H9 (cell line): ENCODE measurements at regions not wholly inside any gene's neighbourhood (a gene's known extent, or its start where the extent isn't known, plus 50 kb on each side); places are given as distances from the start of the nearest gene placed in this dataset.

Experiments used
- DNase-seq: peaks from one replicate; pipeline ENCODE4 v3.0.0-alpha.2; 2017
- H2AFZ ChIP-seq: one replicate; pipeline ENCODE4 v1.6.1; 2013; ENCODE audit warnings: mild to moderate bottlenecking, low read length, control low read depth, moderate library complexity
- H2AK5ac ChIP-seq: 2 replicates; pipeline ENCODE4 v1.6.1; 2013; ENCODE audit warnings: low read length, control low read depth, mixed read lengths; ENCODE audit not compliant: insufficient read length
- H2BK120ac ChIP-seq: one replicate; pipeline ENCODE4 v1.6.1; 2013; ENCODE audit warnings: low read depth, mild to moderate bottlenecking, low read length, control low read depth, inconsistent platforms; ENCODE audit not compliant: poor library complexity, severe bottlenecking
- H2BK12ac ChIP-seq: 2 replicates; pipeline ENCODE4 v1.6.1; 2013; ENCODE audit warnings: low read length, control low read depth, mixed read lengths, low read depth; ENCODE audit not compliant: insufficient read length
- H2BK15ac ChIP-seq: 2 replicates; pipeline ENCODE4 v1.6.1; 2013; ENCODE audit warnings: low read depth, low read length, control low read depth
- H2BK20ac ChIP-seq: one replicate; pipeline ENCODE4 v1.6.1; 2013; ENCODE audit warnings: low read depth, mild to moderate bottlenecking, low read length, control low read depth, inconsistent platforms; ENCODE audit not compliant: poor library complexity, severe bottlenecking
- H2BK5ac ChIP-seq: 2 replicates; pipeline ENCODE4 v1.6.1; 2013; ENCODE audit warnings: low read length, control low read depth, mixed read lengths; ENCODE audit not compliant: insufficient read length
- H3K14ac ChIP-seq: 2 replicates; pipeline ENCODE4 v1.6.1; 2013; ENCODE audit warnings: low read length, control low read depth; ENCODE audit not compliant: insufficient read depth
- H3K18ac ChIP-seq: 2 replicates; pipeline ENCODE4 v1.6.1; 2013; ENCODE audit warnings: low read depth, mild to moderate bottlenecking, mixed read lengths, low read length, control low read depth; ENCODE audit not compliant: insufficient read length
- H3K23ac ChIP-seq: 2 replicates; pipeline ENCODE4 v1.6.1; 2013; ENCODE audit warnings: low read length, control low read depth, mixed read lengths, low read depth; ENCODE audit not compliant: insufficient read length
- H3K23me2 ChIP-seq: 2 replicates; pipeline ENCODE4 v1.6.1; 2013; ENCODE audit warnings: low read depth, mild to moderate bottlenecking, mixed read lengths, low read length, control low read depth; ENCODE audit not compliant: insufficient read length, poor library complexity, severe bottlenecking
- H3K27ac ChIP-seq: 2 replicates; pipeline ENCODE4 v1.5.1; 2013; ENCODE audit warnings: low read length, control low read depth, mixed read lengths, low read depth; ENCODE audit not compliant: insufficient read length
- H3K27me3 ChIP-seq: 2 replicates; pipeline ENCODE4 v1.6.1; 2013; ENCODE audit warnings: low read length, control low read depth, inconsistent platforms; ENCODE audit not compliant: insufficient read depth
- H3K4ac ChIP-seq: 2 replicates; pipeline ENCODE4 v1.6.1; 2013; ENCODE audit warnings: low read depth, mild to moderate bottlenecking, control low read depth, inconsistent platforms, low read length, moderate library complexity
- H3K4me1 ChIP-seq: 2 replicates; pipeline ENCODE4 v1.6.1; 2013; ENCODE audit warnings: low read length, control low read depth, inconsistent platforms; ENCODE audit not compliant: insufficient read depth
- H3K4me2 ChIP-seq: 2 replicates; pipeline ENCODE4 v1.6.1; 2013; ENCODE audit warnings: low read length, control low read depth, mixed read lengths; ENCODE audit not compliant: insufficient read length, insufficient read depth
- H3K56ac ChIP-seq: 2 replicates; pipeline ENCODE4 v1.6.1; 2013; ENCODE audit warnings: low read depth, mild to moderate bottlenecking, mixed read lengths, low read length, control low read depth; ENCODE audit not compliant: insufficient read length
- H3K79me1 ChIP-seq: 2 replicates; pipeline ENCODE4 v1.6.1; 2013; ENCODE audit warnings: low read depth, mild to moderate bottlenecking, moderate library complexity, low read length, control low read depth, inconsistent platforms; ENCODE audit not compliant: insufficient read depth, poor library complexity, severe bottlenecking
- H3K79me2 ChIP-seq: 2 replicates; pipeline ENCODE4 v1.6.1; 2013; ENCODE audit warnings: low read length, control low read depth, inconsistent platforms; ENCODE audit not compliant: insufficient read depth
- H3K9ac ChIP-seq: 2 replicates; pipeline ENCODE4 v1.6.1; 2013; ENCODE audit warnings: low read length, control low read depth, mixed read lengths; ENCODE audit not compliant: insufficient read length; ENCODE audit errors: extremely low read depth
- H3K9me3 ChIP-seq: one replicate; pipeline ENCODE4 v1.6.1; 2013; ENCODE audit warnings: low read depth, low read length, inconsistent platforms; ENCODE audit not compliant: control insufficient read depth
- H3T11ph ChIP-seq: one replicate; pipeline ENCODE4 v1.6.1; 2013; ENCODE audit warnings: mild to moderate bottlenecking, low read length, control low read depth, inconsistent platforms
- H4K20me1 ChIP-seq: one replicate; pipeline ENCODE4 v1.6.1; 2013; ENCODE audit not compliant: control insufficient read depth, insufficient read length, insufficient read depth
- H4K5ac ChIP-seq: 2 replicates; pipeline ENCODE4 v1.6.1; 2013; ENCODE audit warnings: low read depth, mild to moderate bottlenecking, mixed read lengths, low read length, control low read depth; ENCODE audit not compliant: insufficient read length
- H4K8ac ChIP-seq: replicated peaks from 2 replicates; pipeline ENCODE4 v1.6.1; 2013; ENCODE audit warnings: low read length, control low read depth, mixed read lengths, low read depth; ENCODE audit not compliant: insufficient read length
- H4K91ac ChIP-seq: 2 replicates; pipeline ENCODE4 v1.6.1; 2013; ENCODE audit warnings: low read depth, mild to moderate bottlenecking, moderate library complexity, mixed read lengths, low read length, control low read depth; ENCODE audit not compliant: insufficient read length
- H3K27ac Mint-ChIP-seq, 3 experiments: 2 replicates in 2 of 3; 3 replicates in 1 of 3; pipeline ENCODE4 v1.8.0; 2020 to 2021; ENCODE audit warnings: mixed read lengths in 3 of 3, mild to moderate bottlenecking in 1 of 3, moderate library complexity in 1 of 3
- H3K27me3 Mint-ChIP-seq: 2 replicates; pipeline ENCODE4 v1.8.0; 2021; ENCODE audit warnings: low read depth, mild to moderate bottlenecking, moderate library complexity, mixed read lengths
- H3K36me3 Mint-ChIP-seq, 3 experiments: 2 replicates in 2 of 3; 3 replicates in 1 of 3; pipeline ENCODE4 v1.8.0; 2020 to 2021; ENCODE audit warnings: low read depth in 3 of 3, mixed read lengths in 3 of 3; ENCODE audit not compliant: insufficient read depth in 1 of 3
- H3K4me1 Mint-ChIP-seq, 2 experiments: 2 replicates each; pipeline ENCODE4 v1.8.0; 2020; ENCODE audit warnings: mixed read lengths in 2 of 2
- H3K4me3 Mint-ChIP-seq, 2 experiments: 2 replicates in 1 of 2; 3 replicates in 1 of 2; pipeline ENCODE4 v1.8.0; 2020 to 2021; ENCODE audit warnings: mild to moderate bottlenecking in 2 of 2, mixed read lengths in 2 of 2, moderate library complexity in 1 of 2
- H3K9me3 Mint-ChIP-seq, 2 experiments: 2 replicates in 1 of 2; 3 replicates in 1 of 2; pipeline ENCODE4 v1.8.0; 2020; ENCODE audit warnings: mild to moderate bottlenecking in 2 of 2, mixed read lengths in 2 of 2, moderate library complexity in 1 of 2
- CTCF ChIP-seq: fragments of 200-600 bp; sonication (generic); conservative IDR thresholded peaks from 3 replicates; pipeline ENCODE4 v1.8.0; 2021; ENCODE audit warnings: antibody characterized with exemption, mild to moderate bottlenecking
- WGBS: extraction: QIAGEN DNeasy Blood & Tissue Kit; methylation state at CpG from one replicate; pipeline ENCODE4 v1.1.7; 2013; ENCODE audit warnings: missing lambda C conversion rate, low lambda C conversion rate, mixed read lengths; ENCODE audit not compliant: insufficient read length; ENCODE audit errors: extremely low coverage; 5-methylcytosine and 5-hydroxymethylcytosine counted together

GRCh38 chr5:8290721-8291120 is 421.8 kb downstream of the MTRR start:
- H3K36me3 Mint-ChIP-seq, result no peaks in the 10 kb centered on the region
- no peak for TF ChIP-seq CTCF

More at GRCh38 chr5:8290721-8291120, 421.8 kb downstream of the MTRR start:
- H2BK120ac ChIP-seq, result no peak overlapping the region
- Mint-ChIP-seq H3K27ac (no peak overlapping the region), H3K4me1 (no peaks in the 10 kb centered on the region), H3K9me3 (no peaks in the 10 kb centered on the region; a peak in 1 of 5 replicates), H3K4me3 (no peak overlapping the region), H3K27me3 (peaks cover 4% of the 10 kb centered on the region; the same call in 1 of the 2 replicates)
- no peak overlapping the region for H4K8ac ChIP-seq
- no peaks in the 10 kb centered on the region for H4K20me1 ChIP-seq
- H4K5ac ChIP-seq, result no peak overlapping the region
- no peak overlapping the region for H2BK15ac ChIP-seq
- H3K23me2 ChIP-seq, result no peaks in the 10 kb centered on the region
- H2BK12ac ChIP-seq, result no peak overlapping the region
- no peak overlapping the region for H2BK20ac ChIP-seq
- H3K4me1 ChIP-seq, result no peaks in the 10 kb centered on the region
- no peak overlapping the region for H3K9ac ChIP-seq
- H2BK5ac ChIP-seq, result no peak overlapping the region
- H3K4ac ChIP-seq, result no peak overlapping the region
- H3K4me2 ChIP-seq, result no peak overlapping the region
- H2AK5ac ChIP-seq, result no peak overlapping the region
- H3K79me2 ChIP-seq, result no peaks in the 10 kb centered on the region
- no peaks in the 10 kb centered on the region for H3K27me3 ChIP-seq
- no peak overlapping the region for H3K23ac ChIP-seq
- WGBS, result no CpG with 5 or more reads among the region's 2 CpGs
- no peak overlapping the region for H3K14ac ChIP-seq
- H3K56ac ChIP-seq, result no peak overlapping the region
- DNase-seq, result no peak
- H3K79me1 ChIP-seq, result no peaks in the 10 kb centered on the region
- H3K9me3 ChIP-seq, result no peaks in the 10 kb centered on the region
- H3T11ph ChIP-seq, result no peak overlapping the region
- H3K27ac ChIP-seq, result no peak overlapping the region
- H4K91ac ChIP-seq, result no peak overlapping the region
- H3K18ac ChIP-seq, result no peak overlapping the region
- no peak overlapping the region for H2AFZ ChIP-seq
